ENCODE measurements at regions not wholly inside any gene's neighbourhood (a gene's known extent, or its start where the extent isn't known, plus 50 kb on each side); places are given as distances from the start of the nearest gene placed in this dataset.

DNA sequence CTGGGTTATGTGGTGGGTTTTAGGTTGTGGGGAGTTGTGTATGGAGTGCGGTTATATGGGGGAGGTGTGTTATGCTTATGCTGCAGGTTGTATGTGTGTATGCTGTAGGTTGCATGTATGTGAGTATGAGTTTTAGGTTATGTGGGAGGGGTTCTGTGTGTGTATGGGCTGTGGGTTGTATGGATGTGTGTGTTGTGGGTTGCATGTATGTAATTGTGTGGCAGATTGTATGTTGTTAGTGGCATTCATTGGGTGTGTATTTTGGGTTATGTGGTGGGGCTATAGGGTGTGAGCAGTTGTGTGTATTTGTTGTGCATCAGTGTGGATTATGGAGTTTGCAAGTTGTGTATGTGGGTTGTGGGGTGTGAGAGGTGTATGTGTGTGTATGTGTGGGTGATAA is 277.4 kb downstream of the NPIPA8 start:
- no peak for DNase-seq (ENCODE audit: low read depth)

- no peak for DNase-seq (ENCODE audit: low read depth)
Measured at GRCh38 chr16:18055411-18055916, 281.1 kb downstream of the NPIPA8 start.

GRCh38 chr16:18050777-18051176 is 285.8 kb downstream of the NPIPA8 start:
- no peak for DNase-seq (ENCODE audit: low read depth)

DNA sequence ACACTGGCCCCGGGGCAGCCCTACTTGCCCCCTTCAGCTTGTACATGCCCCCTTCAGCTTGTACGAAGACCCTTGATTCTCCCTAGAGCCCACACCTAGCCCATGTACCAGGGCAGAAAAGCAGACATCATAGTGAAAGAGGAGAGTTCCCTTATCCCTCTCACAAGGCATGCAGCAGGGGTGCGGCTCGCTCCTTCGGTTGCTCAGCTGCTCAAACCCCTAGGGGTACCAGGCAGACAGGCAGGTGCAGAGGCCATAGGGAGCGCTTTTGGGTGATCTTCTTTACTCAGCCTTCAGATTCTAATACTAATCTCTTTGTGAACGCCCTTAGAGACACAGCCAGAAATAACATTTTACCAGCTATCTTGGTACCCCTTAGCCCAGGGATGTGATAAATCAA is 286.3 kb downstream of the NPIPA8 start:
- no peak for DNase-seq (ENCODE audit: low read depth)

- no peak for DNase-seq (ENCODE audit: low read depth)
Measured at GRCh38 chr16:18049547-18050133, 286.9 kb downstream of the NPIPA8 start.

DNA sequence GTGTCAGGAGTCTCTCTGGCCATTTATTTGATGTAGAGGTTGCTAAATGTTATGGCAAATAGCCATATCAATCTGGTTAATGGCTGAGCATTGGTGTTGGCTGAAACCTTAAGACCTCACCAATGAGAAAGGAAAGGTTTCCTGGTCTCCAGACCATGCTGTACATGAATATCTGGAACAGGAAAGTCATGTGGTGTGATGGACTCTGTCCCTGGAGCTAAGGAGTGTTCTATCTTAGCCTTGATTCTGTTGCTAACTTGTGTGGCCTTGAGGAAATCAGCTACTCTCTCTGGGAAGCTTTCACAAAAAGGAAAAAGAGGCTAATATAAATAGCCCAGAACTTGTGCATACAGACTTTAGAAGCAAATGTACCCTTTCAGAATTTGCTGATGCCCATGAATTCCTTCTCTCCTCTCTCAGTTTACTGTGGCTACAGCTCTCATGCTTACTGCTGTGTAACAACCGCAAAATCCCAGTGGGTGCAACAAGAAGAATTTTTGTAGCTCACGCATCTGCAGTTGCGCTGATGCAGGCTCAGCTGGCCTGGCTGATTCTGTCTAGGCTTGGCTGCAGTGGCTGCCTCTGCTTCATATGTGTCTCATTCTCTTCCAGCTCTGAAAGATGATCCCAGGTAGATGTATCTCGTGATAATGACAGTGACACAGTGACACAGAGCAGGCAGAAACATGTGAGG is 287.5 kb downstream of the NPIPA8 start:
- no peak for DNase-seq (ENCODE audit: low read depth)

- DNase-seq (ENCODE audit: low read depth), result no peak
Measured at GRCh38 chr16:18047761-18048160, 288.8 kb downstream of the NPIPA8 start.

- DNase-seq (ENCODE audit: low read depth), result no peak
Measured at GRCh38 chr16:18045356-18045755, 291.2 kb downstream of the NPIPA8 start.

GRCh38 chr16:18041864-18042834 is 294.4 kb downstream of the NPIPA8 start:
- no peak for DNase-seq (ENCODE audit: low read depth)

GRCh38 chr16:18039931-18040330 is 296.6 kb downstream of the NPIPA8 start:
- peak; percentile 6 for DNase-seq (ENCODE audit: low read depth)

DNA sequence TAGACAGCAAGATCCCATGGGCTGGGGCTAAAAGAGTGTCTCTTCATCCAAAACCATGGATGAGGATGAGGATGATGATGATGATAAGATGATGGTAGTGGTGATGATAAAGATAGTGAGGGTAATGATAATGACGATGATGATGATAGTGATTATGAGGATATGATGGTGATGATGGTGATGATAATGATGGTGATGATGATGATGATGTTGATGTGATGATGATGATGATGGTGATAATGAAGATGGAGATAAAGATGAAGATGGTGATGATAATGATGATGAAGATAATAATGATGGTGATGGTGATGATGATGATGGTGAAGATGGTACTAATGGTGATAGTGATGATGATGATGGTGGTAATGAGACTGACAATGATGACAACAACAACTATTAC is 299.5 kb downstream of the NPIPA8 start:
- no peak for DNase-seq (ENCODE audit: low read depth)

DNA sequence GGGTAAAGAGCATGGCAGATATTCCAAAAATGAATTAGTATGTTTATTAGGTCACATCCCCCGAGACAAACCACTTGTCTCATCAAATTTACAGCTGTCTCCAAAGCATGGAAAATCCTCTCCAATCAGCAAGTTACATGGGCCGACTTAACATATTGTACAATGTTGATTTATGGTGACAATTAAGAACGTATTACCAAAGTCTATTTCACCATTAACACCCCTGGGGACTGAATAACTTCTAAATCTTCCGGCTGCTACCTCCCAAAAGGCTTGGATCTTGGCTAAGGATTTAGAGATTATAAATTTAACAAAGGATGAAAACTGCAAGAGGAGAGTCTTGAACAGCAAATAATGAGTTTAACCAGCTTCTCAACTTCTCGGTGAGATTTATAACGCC is 311.9 kb downstream of the NPIPA8 start:
- DNase-seq (ENCODE audit: low read depth), result no peak

- no peak for DNase-seq (ENCODE audit: low read depth)
Measured at GRCh38 chr16:18018376-18018775, 318.2 kb downstream of the NPIPA8 start.

DNA sequence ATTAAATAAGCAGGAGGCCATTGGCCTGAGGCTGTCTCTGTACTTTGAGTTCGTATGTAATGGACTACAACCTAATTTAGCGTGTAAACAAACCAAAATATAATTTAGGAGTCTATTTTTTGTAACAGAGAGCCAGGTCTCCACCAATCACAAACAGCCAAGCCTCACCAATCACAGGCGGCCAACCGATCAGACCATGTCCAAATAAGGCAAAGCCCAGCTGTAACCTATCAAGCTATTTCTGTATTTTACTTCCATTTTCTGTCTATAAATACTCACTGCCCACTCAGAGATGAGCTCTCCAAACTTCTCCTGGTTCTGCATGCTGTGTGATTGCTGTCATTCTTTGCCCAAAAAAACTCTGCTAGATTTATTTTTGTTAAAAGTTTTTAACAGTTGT is 322.7 kb downstream of the NPIPA8 start:
- DNase-seq (ENCODE audit: low read depth), result peak; percentile 12

DNA sequence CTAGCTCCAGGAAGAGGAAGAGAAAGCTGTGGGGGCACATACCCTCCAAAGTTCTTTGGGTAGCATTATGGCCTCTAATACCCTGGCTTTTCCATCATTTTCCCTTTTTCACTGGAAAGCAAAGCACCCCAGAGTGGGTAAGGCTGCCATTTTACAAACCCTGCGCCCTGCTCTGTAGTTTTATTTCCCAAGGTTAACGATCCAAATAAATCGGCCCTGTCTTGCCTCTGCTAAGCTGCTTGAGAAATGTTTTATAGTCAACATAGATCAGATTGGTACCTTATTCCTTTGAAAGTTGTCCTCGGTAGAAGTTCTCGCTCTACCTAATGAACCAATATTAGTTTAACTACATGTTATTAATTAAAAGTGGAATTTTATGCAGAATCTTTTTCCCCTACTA is 328.2 kb downstream of the NPIPA8 start:
- DNase-seq (ENCODE audit: low read depth), result no peak

GRCh38 chr16:18003033-18003432 is 333.5 kb downstream of the NPIPA8 start:
- no peak for DNase-seq (ENCODE audit: low read depth)

DNA sequence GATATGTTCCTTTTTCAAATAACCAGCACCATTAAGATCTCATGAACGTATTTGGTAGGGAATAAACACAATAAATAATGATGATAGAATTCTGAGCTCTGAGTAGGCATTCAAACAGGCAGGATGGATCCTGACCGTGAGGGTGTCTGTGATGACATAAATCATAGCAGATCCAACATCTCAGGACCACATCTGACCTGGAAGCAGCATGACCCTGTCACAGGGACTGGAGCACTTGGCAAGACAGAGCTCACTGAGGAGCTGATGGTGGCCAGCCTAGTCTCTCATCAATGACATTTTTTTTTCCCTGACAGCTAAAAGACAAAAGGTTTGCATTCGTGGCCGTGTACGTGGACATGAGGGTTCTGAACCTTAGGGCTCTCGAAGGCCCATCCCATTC is 337.5 kb downstream of the NPIPA8 start:
- DNase-seq (ENCODE audit: low read depth), result no peak

DNA sequence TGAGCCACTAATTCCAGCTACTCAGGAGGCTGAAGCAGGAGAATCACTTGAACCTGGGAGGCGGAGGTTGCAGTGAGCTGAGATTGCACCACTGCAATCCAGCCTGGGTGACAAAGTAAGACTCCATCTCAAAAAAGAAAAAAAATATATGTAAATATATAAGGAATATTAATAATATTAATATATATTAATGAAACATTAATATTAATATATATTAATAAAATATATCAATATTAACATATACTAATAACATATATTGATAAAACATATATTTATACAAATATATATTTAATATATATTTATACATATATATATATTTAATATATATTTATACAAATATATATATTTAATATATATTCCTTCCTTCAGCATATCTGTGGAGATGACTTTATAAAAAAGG is 338.0 kb downstream of the NPIPA8 start:
- no peak for DNase-seq (ENCODE audit: low read depth)

- DNase-seq (ENCODE audit: low read depth), result no peak
Measured at GRCh38 chr16:17994027-17994426, 342.5 kb downstream of the NPIPA8 start.

DNA sequence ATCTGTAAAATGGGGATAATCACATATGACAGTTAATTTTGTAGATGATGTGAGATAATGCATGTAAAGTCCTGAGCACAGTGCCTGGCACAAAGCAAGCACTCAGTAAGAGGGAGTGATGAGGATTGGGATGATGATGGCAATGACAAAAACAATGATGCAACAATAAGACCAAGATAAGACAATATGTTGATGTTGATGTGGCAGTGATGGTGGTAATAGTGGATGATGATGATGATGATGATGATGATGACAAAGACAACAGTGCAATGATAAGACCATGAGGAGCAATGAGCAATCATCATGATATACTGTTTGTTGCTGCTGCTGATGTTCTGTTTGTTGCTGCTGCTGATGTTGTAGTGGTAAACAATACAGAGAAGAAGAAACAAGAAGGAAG is 344.1 kb downstream of the NPIPA8 start:
- DNase-seq (ENCODE audit: low read depth), result no peak

DNA sequence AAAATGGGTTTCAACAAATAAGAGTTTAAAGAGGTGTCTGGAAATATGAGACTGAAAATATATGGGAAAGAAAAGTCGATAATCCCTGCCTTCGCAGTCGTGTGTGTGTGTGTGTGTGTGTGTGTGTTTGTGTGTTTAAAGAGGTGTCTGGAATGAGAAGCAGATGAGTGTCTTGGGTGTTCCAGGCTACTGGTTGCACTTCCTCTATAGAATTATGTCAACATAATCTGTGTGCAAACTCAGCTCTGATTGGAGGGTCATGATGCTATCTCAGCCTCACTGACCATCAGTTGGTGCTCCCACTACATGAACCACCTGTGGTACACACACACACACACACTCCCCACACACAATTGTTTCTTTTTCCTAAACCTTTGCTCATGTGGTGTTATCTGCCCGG is 347.3 kb downstream of the NPIPA8 start:
- DNase-seq (ENCODE audit: low read depth), result no peak

GRCh38 chr16:17988839-17989238 is 347.7 kb downstream of the NPIPA8 start:
- DNase-seq (ENCODE audit: low read depth), result no peak

- no peak for DNase-seq (ENCODE audit: low read depth)
Measured at GRCh38 chr16:17986991-17987390, 349.5 kb downstream of the NPIPA8 start.
